Osteoblast (primary cell): ENCODE measurements at regions not wholly inside any gene's neighbourhood (a gene's known extent, or its start where the extent isn't known, plus 50 kb on each side); places are given as distances from the start of the nearest gene placed in this dataset.
A peak's percentile ranks its signal among the peaks of the same experiment; 100 is the strongest.

ENCODE experiments used
- DNase-seq: peaks from one replicate; pipeline ENCODE4 v3.0.0; 2011; ENCODE audit warnings: low spot score, mixed read lengths; ENCODE audit not compliant: insufficient read length; ENCODE audit errors: missing footprints
- H2AFZ ChIP-seq: 2 replicates; pipeline ENCODE4 v1.6.0; 2011; ENCODE audit warnings: mild to moderate bottlenecking, low read length
- H3K27ac ChIP-seq: 2 replicates; pipeline ENCODE4 v1.5.1; 2011; ENCODE audit warnings: mild to moderate bottlenecking, low read depth, low read length, moderate library complexity
- H3K27me3 ChIP-seq: 2 replicates; pipeline ENCODE4 v1.6.0; 2012; ENCODE audit warnings: mild to moderate bottlenecking, control low read depth, inconsistent platforms, low read length, moderate library complexity; ENCODE audit not compliant: insufficient read depth
- H3K36me3 ChIP-seq: 2 replicates; pipeline ENCODE4 v1.5.1; 2011; ENCODE audit warnings: mild to moderate bottlenecking, low read length, control low read depth, moderate library complexity; ENCODE audit not compliant: insufficient read depth
- H3K4me1 ChIP-seq: 2 replicates; pipeline ENCODE4 v1.5.1; 2011; ENCODE audit warnings: mild to moderate bottlenecking, low read length, control low read depth, moderate library complexity; ENCODE audit not compliant: insufficient read depth
- H3K4me2 ChIP-seq: 2 replicates; pipeline ENCODE4 v1.6.0; 2011; ENCODE audit warnings: mild to moderate bottlenecking, low read length; ENCODE audit not compliant: insufficient read depth
- H3K4me3 ChIP-seq: fragments of 200-600 bp; sonication (generic); 3 replicates; pipeline ENCODE4 v1.5.1; 2012; ENCODE audit warnings: mild to moderate bottlenecking, low read length, inconsistent platforms; ENCODE audit not compliant: insufficient read depth
- H3K79me2 ChIP-seq: 2 replicates; pipeline ENCODE4 v1.6.0; 2012; ENCODE audit warnings: mild to moderate bottlenecking, low read length, control low read depth, inconsistent platforms; ENCODE audit not compliant: insufficient read depth
- H3K9me3 ChIP-seq: 2 replicates; pipeline ENCODE4 v1.5.1; 2011; ENCODE audit warnings: low read depth, low read length, control low read depth
- H4K20me1 ChIP-seq: 2 replicates; pipeline ENCODE4 v1.6.0; 2012; ENCODE audit warnings: mild to moderate bottlenecking, low read length, control low read depth; ENCODE audit not compliant: insufficient read depth
- TF ChIP-seq, protein P1 (sequence below): IDR thresholded peaks from 2 replicates; pipeline ENCODE4 v1.5.1; 2011; ENCODE audit warnings: mild to moderate bottlenecking, low read depth, low read length, moderate library complexity; ENCODE audit errors: extremely low read depth

GRCh38 chr1:98107256-98107655 lies 186.4 kb upstream of the DPYD start:
- no peak overlapping the region for H3K4me3 ChIP-seq
- peaks cover 10% of the 10 kb centered on the region for H3K9me3 ChIP-seq
- no peaks in the 10 kb centered on the region for H4K20me1 ChIP-seq
- H2AFZ ChIP-seq: no peak overlapping the region
- H3K36me3 ChIP-seq: no peaks in the 10 kb centered on the region
- H3K4me2 ChIP-seq: no peak overlapping the region
- no peaks in the 10 kb centered on the region for H3K79me2 ChIP-seq
- TF ChIP-seq, protein P1, sequence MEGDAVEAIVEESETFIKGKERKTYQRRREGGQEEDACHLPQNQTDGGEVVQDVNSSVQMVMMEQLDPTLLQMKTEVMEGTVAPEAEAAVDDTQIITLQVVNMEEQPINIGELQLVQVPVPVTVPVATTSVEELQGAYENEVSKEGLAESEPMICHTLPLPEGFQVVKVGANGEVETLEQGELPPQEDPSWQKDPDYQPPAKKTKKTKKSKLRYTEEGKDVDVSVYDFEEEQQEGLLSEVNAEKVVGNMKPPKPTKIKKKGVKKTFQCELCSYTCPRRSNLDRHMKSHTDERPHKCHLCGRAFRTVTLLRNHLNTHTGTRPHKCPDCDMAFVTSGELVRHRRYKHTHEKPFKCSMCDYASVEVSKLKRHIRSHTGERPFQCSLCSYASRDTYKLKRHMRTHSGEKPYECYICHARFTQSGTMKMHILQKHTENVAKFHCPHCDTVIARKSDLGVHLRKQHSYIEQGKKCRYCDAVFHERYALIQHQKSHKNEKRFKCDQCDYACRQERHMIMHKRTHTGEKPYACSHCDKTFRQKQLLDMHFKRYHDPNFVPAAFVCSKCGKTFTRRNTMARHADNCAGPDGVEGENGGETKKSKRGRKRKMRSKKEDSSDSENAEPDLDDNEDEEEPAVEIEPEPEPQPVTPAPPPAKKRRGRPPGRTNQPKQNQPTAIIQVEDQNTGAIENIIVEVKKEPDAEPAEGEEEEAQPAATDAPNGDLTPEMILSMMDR: no peak
- no peak overlapping the region for H3K27ac ChIP-seq
- peaks cover 23% of the 10 kb centered on the region for H3K4me1 ChIP-seq
- no peak for DNase-seq
- H3K27me3 ChIP-seq: no peaks in the 10 kb centered on the region

- Histone ChIP-seq H3K4me3 (no peak overlapping the region), H3K27me3 (no peaks in the 10 kb centered on the region), H3K4me1 (peaks cover 17% of the 10 kb centered on the region), H3K27ac (peak overlapping the region; percentile 47), H3K79me2 (no peaks in the 10 kb centered on the region), H2AFZ (peak overlapping the region; percentile 45), H4K20me1 (no peaks in the 10 kb centered on the region), H3K9me3 (peaks cover 10% of the 10 kb centered on the region), H3K36me3 (no peaks in the 10 kb centered on the region), H3K4me2 (peak overlapping the region; percentile 75)
- DNase-seq: no peak
- TF ChIP-seq, protein P1: no peak
Measured at GRCh38 chr1:98104289-98104688, 183.5 kb upstream of the DPYD start.

- peak overlapping the region; percentile 15 for H3K4me3 ChIP-seq
- peaks cover 10% of the 10 kb centered on the region for H3K9me3 ChIP-seq
- H3K4me2 ChIP-seq: peak overlapping the region; percentile 75
- TF ChIP-seq, protein P1: peak; percentile 12
- peak overlapping the region; percentile 45 for H2AFZ ChIP-seq
- DNase-seq: no peak
- H3K4me1 ChIP-seq: peaks cover 17% of the 10 kb centered on the region
- H3K27ac ChIP-seq: peak overlapping the region; percentile 47
- no peaks in the 10 kb centered on the region for H4K20me1 ChIP-seq
- no peaks in the 10 kb centered on the region for H3K79me2 ChIP-seq
- H3K27me3 ChIP-seq: no peaks in the 10 kb centered on the region
- H3K36me3 ChIP-seq: no peaks in the 10 kb centered on the region
Measured at GRCh38 chr1:98103617-98104285, 182.9 kb upstream of the DPYD start.

- no peaks in the 10 kb centered on the region for H4K20me1 ChIP-seq
- no peak overlapping the region for H3K4me2 ChIP-seq
- TF ChIP-seq, protein P1: no peak
- no peak for DNase-seq
- H2AFZ ChIP-seq: no peak overlapping the region
- no peak overlapping the region for H3K4me3 ChIP-seq
- peaks cover 5% of the 10 kb centered on the region for H3K9me3 ChIP-seq
- H3K36me3 ChIP-seq: no peaks in the 10 kb centered on the region
- H3K79me2 ChIP-seq: no peaks in the 10 kb centered on the region
- H3K4me1 ChIP-seq: peaks cover 17% of the 10 kb centered on the region
- no peaks in the 10 kb centered on the region for H3K27me3 ChIP-seq
- no peak overlapping the region for H3K27ac ChIP-seq
Measured at GRCh38 chr1:98102345-98103030, 181.7 kb upstream of the DPYD start.
